ENCODE measurements at regions not wholly inside any gene's neighbourhood (a gene's known extent, or its start where the extent isn't known, plus 50 kb on each side); places are given as distances from the start of the nearest gene placed in this dataset.

DNA sequence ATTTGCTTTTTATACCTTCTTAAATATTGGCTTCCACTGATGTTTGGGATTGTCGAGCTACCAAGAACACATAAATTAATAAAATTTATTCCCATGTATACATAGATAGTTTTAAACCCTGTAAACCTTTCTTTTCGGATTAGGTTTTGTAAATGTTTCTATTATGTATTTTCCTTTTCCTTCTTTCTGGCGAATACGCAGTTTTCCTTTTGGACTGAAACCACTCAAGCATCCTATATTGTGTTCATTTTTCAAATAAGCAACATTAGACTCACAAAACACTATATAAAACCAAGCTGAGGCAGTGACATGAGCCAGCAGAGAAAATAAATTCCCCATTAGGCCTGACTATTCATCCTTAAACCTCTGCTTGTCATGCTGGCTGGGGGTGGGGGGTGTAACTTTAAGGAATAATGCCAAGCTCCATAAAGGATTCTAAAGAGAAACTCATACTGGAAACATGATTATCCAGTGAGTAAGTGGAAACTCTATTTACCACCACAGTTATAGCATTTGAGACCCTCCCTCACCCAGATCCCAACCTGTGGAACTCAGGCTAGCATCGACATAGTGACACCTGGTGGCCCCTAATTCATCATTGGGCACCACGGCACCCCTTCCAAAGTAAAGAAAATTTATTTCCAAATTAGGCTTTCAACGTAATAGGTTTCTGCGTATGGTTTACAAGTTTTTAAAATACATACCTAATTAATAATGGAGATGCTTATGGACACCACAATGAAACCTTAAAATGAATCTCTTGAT lies 86.5 kb upstream of the CELF2 start:
- no peak for DNase-seq

DNA sequence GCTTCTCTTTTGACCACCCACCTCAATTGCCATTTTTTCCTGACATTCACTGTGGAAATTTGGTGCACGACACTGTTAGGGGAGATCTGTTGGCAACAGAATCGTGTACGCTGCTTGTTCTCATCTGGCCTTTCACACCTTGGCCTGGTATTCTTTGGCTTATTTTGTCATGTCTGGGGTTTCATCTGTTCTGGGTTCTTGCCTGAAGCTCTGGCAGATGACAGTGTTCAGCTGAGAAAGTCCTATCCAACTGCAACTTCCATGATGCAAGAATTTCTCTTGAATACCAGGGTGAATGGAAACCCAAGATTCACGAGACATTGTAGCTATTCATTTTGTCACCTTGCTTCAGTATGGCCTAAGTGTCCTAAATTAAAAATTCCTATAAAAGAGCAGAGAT lies 82.6 kb upstream of the CELF2 start:
- no peak for DNase-seq

GRCh38 chr10:10938676-10939075 lies 79.0 kb upstream of the CELF2 start:
- no peak for DNase-seq

GRCh38 chr10:10941127-10941730 lies 76.4 kb upstream of the CELF2 start:
- no peak for DNase-seq

DNA sequence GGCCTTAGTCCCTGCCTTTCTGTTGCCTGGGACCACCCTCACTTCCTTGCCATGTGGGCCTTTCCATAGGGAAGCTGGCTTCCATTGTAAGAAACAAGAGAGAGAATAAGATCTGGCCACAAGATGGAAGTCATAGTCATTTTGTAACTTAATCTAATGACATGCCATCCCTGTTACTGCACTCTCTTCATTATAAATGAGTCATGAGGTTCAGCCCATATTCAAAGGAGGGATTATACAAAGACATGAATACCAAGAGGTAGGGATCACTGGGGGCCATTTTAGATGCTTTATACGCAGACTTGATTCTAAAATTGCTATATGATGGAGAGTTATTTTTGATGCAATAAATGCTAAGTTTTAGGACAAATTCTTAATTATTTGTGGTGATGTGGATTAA lies 75.2 kb upstream of the CELF2 start:
- no peak for DNase-seq

DNA sequence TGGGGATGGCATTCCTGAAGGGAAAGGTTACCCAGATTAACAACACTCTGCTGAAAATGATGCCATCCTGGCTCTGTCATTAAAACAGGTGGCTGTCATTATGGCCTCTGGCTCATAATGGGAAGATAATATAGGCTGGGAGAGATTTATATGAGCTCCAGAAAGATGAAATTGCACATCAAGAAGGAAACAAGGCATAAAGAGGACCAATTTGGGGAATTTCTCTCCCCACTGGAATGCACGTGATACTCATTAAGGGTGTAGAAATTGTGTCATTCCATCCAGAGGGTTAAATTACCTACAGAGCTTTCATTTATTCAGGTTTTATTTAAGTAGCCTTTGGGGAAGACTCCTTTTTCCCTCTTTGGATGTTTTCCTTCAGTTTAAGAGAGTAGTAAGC lies 71.6 kb upstream of the CELF2 start:
- no peak for DNase-seq

DNA sequence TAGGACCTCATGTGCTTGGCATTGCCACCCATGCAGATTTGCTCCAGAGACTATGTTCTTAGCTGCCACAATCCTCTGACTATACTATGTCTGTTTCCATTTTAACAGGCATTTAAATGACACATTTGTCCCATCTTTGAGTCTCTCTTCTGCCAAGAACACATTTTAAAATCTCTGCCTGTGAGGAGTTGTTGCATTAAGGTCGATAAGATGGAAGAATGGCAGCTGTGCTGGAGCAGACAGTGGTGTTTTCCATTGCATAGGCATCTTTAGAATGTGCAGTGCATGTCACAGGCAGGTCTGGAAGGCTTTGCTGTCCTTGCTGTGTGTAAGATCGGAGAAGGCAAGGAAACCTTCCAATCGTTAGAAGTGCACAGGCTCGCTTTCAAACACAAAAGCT lies 70.9 kb upstream of the CELF2 start:
- no peak for DNase-seq

DNA sequence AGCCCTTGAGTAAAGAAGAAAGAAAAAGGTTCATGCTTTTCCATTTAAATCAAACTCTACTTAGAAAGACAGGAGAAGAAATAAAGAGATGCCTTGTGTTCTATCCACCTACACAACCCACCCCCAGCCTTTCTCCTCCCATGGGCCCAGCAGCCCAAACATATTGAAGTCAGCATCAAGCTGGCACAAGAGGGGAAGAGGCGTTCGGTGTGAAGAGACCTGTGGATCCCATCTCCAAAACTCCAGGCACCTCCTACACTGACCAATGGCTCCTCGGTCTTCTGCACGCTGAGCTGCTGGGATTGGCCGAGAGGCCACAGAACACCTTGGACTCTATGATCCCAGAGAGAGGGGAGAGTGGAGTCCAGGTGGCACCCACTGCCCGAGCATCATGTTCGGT lies 66.0 kb upstream of the CELF2 start:
- DNase-seq, result no peak

GRCh38 chr10:10952800-10953199 lies 64.9 kb upstream of the CELF2 start:
- DNase-seq, result no peak

DNA sequence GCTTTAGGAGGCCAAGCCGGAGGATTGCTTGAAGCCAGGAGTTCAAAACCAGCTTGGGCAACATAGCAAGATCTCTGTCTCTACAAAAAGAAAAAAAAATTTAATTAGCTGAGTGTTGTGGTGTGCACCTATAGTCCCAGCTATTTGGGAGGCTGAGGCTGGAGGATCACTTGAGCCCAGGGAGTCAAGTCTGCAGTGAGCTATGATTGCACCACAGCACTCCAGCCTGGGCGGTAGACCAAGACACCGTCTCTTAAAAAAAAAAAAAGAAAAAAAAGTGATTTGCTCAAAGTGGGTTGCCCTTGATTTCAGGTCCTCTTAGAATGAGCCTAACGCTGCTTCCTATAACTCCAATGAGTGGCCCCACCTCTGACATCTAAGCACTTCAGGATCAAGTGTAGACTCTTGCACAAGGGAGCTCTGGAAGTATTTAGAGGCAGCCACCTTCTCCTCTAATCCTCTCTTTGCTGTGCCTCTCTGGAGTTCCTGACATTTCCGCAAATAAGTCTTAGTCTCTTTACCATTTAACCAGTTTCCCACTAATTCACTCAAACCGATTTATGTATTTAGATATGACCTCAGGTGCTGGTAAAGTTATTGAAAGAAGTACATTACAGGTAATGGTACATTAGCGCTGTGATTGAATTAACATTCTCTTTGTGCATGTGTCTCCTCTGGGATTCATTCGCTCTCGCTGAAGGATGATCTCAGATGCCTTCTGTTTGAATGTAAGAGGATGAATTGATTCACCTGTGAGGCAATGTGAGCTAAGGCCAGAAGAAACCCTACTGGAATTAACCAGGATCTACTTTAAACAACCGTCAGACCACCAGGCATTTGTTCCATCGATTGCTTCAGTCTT lies 60.8 kb upstream of the CELF2 start:
- no peak for DNase-seq

GRCh38 chr10:10958041-10958440 lies 59.6 kb upstream of the CELF2 start:
- no peak for DNase-seq

- no peak for DNase-seq
Measured at GRCh38 chr10:10959666-10960065, 58.0 kb upstream of the CELF2 start.

DNA sequence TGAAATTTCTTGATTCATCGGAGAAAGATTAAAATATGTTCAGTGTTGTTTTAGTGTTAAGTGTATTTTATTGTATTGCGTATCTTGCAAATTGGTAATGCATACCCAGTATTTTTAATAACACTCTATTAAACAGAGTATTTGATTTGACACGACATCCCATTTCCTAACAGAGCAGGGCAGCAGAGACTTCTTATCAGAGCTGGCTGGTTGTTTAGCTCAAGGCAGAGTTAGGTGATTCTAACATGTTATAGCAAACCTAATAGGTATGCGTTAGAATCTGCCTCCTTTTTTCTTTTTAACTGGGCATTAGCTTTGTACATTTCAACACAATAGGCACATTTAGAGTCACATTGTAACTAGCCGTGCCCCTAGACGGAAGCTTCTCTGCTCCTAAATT lies 57.1 kb upstream of the CELF2 start:
- no peak for DNase-seq

DNA sequence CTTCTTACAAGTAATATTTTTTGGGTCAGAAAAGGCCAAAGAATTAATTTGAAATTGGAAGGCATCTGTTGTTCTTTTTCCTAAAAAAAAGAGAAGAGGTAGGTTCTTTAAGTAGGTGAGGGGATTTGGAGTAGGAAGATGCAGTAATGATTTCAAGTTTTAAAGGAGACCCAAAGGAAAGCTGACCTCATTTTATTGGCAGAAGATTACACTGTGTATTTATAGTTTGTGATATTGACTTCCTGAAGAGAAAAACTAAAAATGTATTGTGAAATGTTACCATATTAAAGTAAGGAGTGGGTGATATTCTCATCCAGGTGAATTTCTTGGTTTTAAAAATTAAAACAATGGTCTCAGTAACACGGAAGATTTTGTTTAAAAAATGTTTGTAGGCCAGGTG lies 56.6 kb upstream of the CELF2 start:
- no peak for DNase-seq

- DNase-seq, result peak; percentile 0
Measured at GRCh38 chr10:10967029-10967428, 50.6 kb upstream of the CELF2 start.

- DNase-seq, result no peak
Measured at GRCh38 chr10:10967581-10968256, 50.0 kb upstream of the CELF2 start.
